Body of pancreas (tissue), 4 donors: ENCODE measurements at regions not wholly inside any gene's neighbourhood (a gene's known extent, or its start where the extent isn't known, plus 50 kb on each side); places are given as distances from the start of the nearest gene placed in this dataset.

Experiments
- POLR2A ChIP-seq, 3 donors: fragments of 450-650 bp; IDR thresholded peaks; one replicate each; pipeline ENCODE4 v1.6.1; 2016; ENCODE audit warnings: antibody characterized with exemption in 3 of 3, mild to moderate bottlenecking in 2 of 3
- TF ChIP-seq, protein P1 (sequence below), 7 experiments: fragments of 450-650 bp in 4 of 7; fragments of 200-600 bp in 3 of 7; sonication (generic) in 3 of 7; IDR thresholded peaks; one replicate each; pipeline ENCODE4 v1.5.1; 2016 to 2019; ENCODE audit warnings: antibody characterized with exemption in 7 of 7

DNA sequence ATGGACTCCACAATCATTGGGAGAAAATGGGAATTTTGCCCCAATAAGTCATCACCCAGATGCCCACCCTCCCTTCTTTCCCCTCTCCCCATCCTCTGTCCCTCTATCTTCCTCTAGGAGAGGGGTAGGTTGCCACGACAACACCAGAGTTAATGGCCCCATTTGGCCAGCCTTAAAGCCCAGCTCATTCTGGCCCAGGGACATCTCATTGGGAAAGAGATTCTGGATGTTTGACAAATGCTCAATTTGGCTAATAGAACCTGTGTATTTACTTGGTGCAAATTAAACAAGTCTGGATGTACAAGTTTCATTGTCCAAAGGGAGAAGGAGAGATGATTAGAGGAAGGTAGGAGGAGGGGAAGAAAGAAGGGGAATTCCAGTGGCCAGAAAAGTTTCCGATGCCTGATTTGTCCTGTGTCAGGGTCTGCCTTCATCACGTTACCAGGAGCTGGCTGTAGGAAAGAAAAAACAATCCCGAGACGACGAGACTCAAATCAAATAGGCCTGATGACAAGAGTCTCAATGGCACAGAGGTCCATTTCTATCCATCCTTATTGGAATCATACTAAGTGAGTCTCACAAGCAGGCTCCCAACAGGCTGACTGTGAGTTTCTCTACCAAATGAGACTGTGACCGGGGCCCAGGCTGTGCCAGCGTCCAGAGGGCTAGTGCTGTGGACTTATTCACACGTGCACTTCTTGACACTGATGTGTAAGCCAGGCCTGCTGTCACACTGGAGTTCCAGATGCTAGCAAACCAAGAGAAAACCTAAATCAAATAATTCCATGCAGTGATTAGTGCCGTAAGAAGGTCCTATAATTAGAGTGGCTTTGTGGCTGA, 265.2 kb upstream of the APCDD1 start:
- no peak for TF ChIP-seq POLR2A (IDR thresholded peaks at IDR 0.05)
- TF ChIP-seq, protein P1, sequence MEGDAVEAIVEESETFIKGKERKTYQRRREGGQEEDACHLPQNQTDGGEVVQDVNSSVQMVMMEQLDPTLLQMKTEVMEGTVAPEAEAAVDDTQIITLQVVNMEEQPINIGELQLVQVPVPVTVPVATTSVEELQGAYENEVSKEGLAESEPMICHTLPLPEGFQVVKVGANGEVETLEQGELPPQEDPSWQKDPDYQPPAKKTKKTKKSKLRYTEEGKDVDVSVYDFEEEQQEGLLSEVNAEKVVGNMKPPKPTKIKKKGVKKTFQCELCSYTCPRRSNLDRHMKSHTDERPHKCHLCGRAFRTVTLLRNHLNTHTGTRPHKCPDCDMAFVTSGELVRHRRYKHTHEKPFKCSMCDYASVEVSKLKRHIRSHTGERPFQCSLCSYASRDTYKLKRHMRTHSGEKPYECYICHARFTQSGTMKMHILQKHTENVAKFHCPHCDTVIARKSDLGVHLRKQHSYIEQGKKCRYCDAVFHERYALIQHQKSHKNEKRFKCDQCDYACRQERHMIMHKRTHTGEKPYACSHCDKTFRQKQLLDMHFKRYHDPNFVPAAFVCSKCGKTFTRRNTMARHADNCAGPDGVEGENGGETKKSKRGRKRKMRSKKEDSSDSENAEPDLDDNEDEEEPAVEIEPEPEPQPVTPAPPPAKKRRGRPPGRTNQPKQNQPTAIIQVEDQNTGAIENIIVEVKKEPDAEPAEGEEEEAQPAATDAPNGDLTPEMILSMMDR (IDR thresholded peaks at IDR 0.05): no peak
